H1 (cell line): ENCODE measurements at regions not wholly inside any gene's neighbourhood (a gene's known extent, or its start where the extent isn't known, plus 50 kb on each side); places are given as distances from the start of the nearest gene placed in this dataset.

Experiments used
- CTCF ChIA-PET: fragments of 300-600 bp; sonication (Branson Sonifier 250); formaldehyde crosslinking; loops from one replicate; lab custom pipeline; 2021; ENCODE audit not compliant: partially characterized antibody; lab: Charles Lee
- POLR2A ChIA-PET: fragments of 300-600 bp; sonication (Branson Sonifier 250); formaldehyde crosslinking; loops from one replicate; lab custom pipeline; 2021; ENCODE audit warnings: inconsistent platforms; ENCODE audit not compliant: partially characterized antibody; lab: Charles Lee
- DNase-seq, 2 experiments: peaks; one replicate each; pipeline versions ENCODE4 v3.0.0 to v3.0.0-alpha.2; 2010 to 2022; ENCODE audit warnings: low spot score in 2 of 2, low read depth in 1 of 2, mixed read lengths in 1 of 2
- FAIRE-seq: peaks from 2 replicates; lab custom pipeline; 2011; peaks lifted over from hg19 to GRCh38; lab: Jason Lieb, UNC
- H2AFZ ChIP-seq: 2 replicates; pipeline ENCODE4 v1.8.1; 2012; ENCODE audit warnings: low read length, inconsistent platforms
- H2AK5ac ChIP-seq: 2 replicates; pipeline ENCODE4 v1.6.1; 2013; ENCODE audit warnings: low read depth, low read length
- H2BK120ac ChIP-seq: replicated peaks from 2 replicates; pipeline ENCODE3; 2013; ENCODE audit warnings: low read depth, low read length, inconsistent platforms
- H2BK12ac ChIP-seq: 2 replicates; pipeline ENCODE4 v1.6.1; 2013; ENCODE audit warnings: low read depth, low read length
- H2BK15ac ChIP-seq: 2 replicates; pipeline ENCODE4 v1.6.1; 2013; ENCODE audit warnings: low read length
- H2BK20ac ChIP-seq: 2 replicates; pipeline ENCODE4 v1.6.1; 2013; ENCODE audit warnings: low read length
- H2BK5ac ChIP-seq: 2 replicates; pipeline ENCODE4 v1.6.1; 2013; ENCODE audit warnings: low read depth, low read length
- H3K14ac ChIP-seq: 2 replicates; pipeline ENCODE4 v1.6.1; 2013; ENCODE audit warnings: inconsistent platforms; ENCODE audit not compliant: insufficient read length
- H3K18ac ChIP-seq: 2 replicates; pipeline ENCODE4 v1.6.1; 2013; ENCODE audit warnings: low read length; ENCODE audit errors: extremely low read depth
- H3K23ac ChIP-seq: 2 replicates; pipeline ENCODE4 v1.6.1; 2013; ENCODE audit warnings: inconsistent platforms; ENCODE audit not compliant: insufficient read length
- H3K23me2 ChIP-seq: 2 replicates; pipeline ENCODE4 v1.6.1; 2013; ENCODE audit warnings: low read depth, low read length
- H3K27ac ChIP-seq: 2 replicates; pipeline ENCODE4 v1.6.1; 2011; ENCODE audit warnings: low read depth, low read length, inconsistent platforms
- H3K27me3 ChIP-seq, 4 experiments: replicated peaks in 1 of 4; 1 replicate in 1 of 4; 2 replicates in 3 of 4; pipeline versions ENCODE4 v1.6.1 to v1.8.1; 2011 to 2013; ENCODE audit warnings: low read length in 3 of 4, mild to moderate bottlenecking in 3 of 4, inconsistent platforms in 2 of 4, mixed read lengths in 2 of 4, moderate library complexity in 1 of 4; ENCODE audit not compliant: control insufficient read depth in 3 of 4, insufficient read depth in 3 of 4; ENCODE audit errors: extremely low read depth in 1 of 4
- H3K36me3 ChIP-seq, 4 experiments: 2 replicates each; pipeline versions ENCODE4 v1.6.1 to v1.8.1; 2011 to 2013; ENCODE audit warnings: mild to moderate bottlenecking in 4 of 4, low read length in 3 of 4, moderate library complexity in 2 of 4, control low read depth in 1 of 4, inconsistent platforms in 1 of 4; ENCODE audit not compliant: insufficient read depth in 4 of 4, control insufficient read depth in 2 of 4
- H3K4ac ChIP-seq: replicated peaks from 2 replicates; pipeline ENCODE3; 2013; ENCODE audit warnings: low read length, low read depth, mixed read lengths, inconsistent platforms; ENCODE audit not compliant: insufficient read length
- H3K4me1 ChIP-seq, 4 experiments: replicated peaks in 1 of 4; 1 replicate in 1 of 4; 2 replicates in 3 of 4; pipeline versions ENCODE4 v1.6.1 to v1.8.1; 2011 to 2013; ENCODE audit warnings: low read length in 3 of 4, inconsistent platforms in 2 of 4, mixed read lengths in 1 of 4; ENCODE audit not compliant: insufficient read depth in 4 of 4, control insufficient read depth in 3 of 4
- H3K4me2 ChIP-seq, 2 experiments: 2 replicates each; pipeline versions ENCODE4 v1.6.1 to v1.8.1; 2011 to 2013; ENCODE audit warnings: low read depth in 2 of 2, low read length in 2 of 2, control low read depth in 1 of 2, inconsistent platforms in 1 of 2, mild to moderate bottlenecking in 1 of 2; ENCODE audit not compliant: insufficient read depth in 1 of 2
- H3K4me3 ChIP-seq, 4 experiments: fragments of 200-600, 300-600 bp in 1 of 4; sonication (generic), shearing (Covaris generic), sonication (Bioruptor Twin) in 1 of 4; 2 replicates each; pipeline versions ENCODE4 v1.5.1 to v1.8.1; 2011 to 2016; ENCODE audit warnings: low read length in 4 of 4, low read depth in 3 of 4, control low read depth in 2 of 4, inconsistent platforms in 2 of 4, mild to moderate bottlenecking in 2 of 4, mixed read lengths in 1 of 4, moderate library complexity in 1 of 4; ENCODE audit not compliant: insufficient read depth in 2 of 4; ENCODE audit errors: extremely low read depth in 1 of 4
- H3K56ac ChIP-seq: replicated peaks from 2 replicates; pipeline ENCODE3; 2013; ENCODE audit warnings: low read depth, mild to moderate bottlenecking, mixed read lengths, low read length, inconsistent platforms; ENCODE audit not compliant: insufficient read length
- H3K79me1 ChIP-seq: 2 replicates; pipeline ENCODE4 v1.6.1; 2013; ENCODE audit warnings: low read depth, low read length, control low read depth
- H3K79me2 ChIP-seq, 2 experiments: 2 replicates each; pipeline versions ENCODE4 v1.6.1 to v1.8.1; 2012 to 2013; ENCODE audit warnings: low read length in 2 of 2, mild to moderate bottlenecking in 2 of 2, inconsistent platforms in 1 of 2; ENCODE audit not compliant: insufficient read depth in 2 of 2, control insufficient read depth in 1 of 2
- H3K9ac ChIP-seq, 4 experiments: replicated peaks in 1 of 4; 1 replicate in 1 of 4; 2 replicates in 3 of 4; pipeline versions ENCODE4 v1.6.1 to v1.8.1; 2011 to 2013; ENCODE audit warnings: low read depth in 3 of 4, low read length in 3 of 4, control low read depth in 2 of 4, mild to moderate bottlenecking in 2 of 4, moderate library complexity in 2 of 4, inconsistent platforms in 1 of 4; ENCODE audit errors: extremely low read depth in 1 of 4
- H3K9me3 ChIP-seq, 2 experiments: 2 replicates each; pipeline versions ENCODE4 v1.6.1 to v1.8.1; 2012 to 2013; ENCODE audit warnings: mild to moderate bottlenecking in 2 of 2, moderate library complexity in 2 of 2, control low read depth in 1 of 2, inconsistent platforms in 1 of 2, low read depth in 1 of 2, low read length in 1 of 2, mixed read lengths in 1 of 2; ENCODE audit not compliant: insufficient read depth in 2 of 2
- H4K20me1 ChIP-seq, 2 experiments: replicated peaks in 1 of 2; 2 replicates each; pipeline versions ENCODE3 to v1.8.1; 2011 to 2013; ENCODE audit warnings: inconsistent platforms in 2 of 2, low read length in 2 of 2, mild to moderate bottlenecking in 1 of 2; ENCODE audit not compliant: insufficient read depth in 2 of 2, control insufficient read depth in 1 of 2
- H4K5ac ChIP-seq: 2 replicates; pipeline ENCODE4 v1.6.1; 2013; ENCODE audit warnings: low read length, low read depth, mixed read lengths, inconsistent platforms; ENCODE audit not compliant: insufficient read length
- H4K8ac ChIP-seq: 2 replicates; pipeline ENCODE4 v1.8.0; 2013; ENCODE audit warnings: mild to moderate bottlenecking, moderate library complexity, low read length, inconsistent platforms; ENCODE audit not compliant: insufficient read depth; ENCODE audit errors: extremely low read depth
- H4K91ac ChIP-seq: replicated peaks from 2 replicates; pipeline ENCODE3; 2013; ENCODE audit warnings: low read length, mixed read lengths, inconsistent platforms; ENCODE audit not compliant: insufficient read length
- BRCA1 ChIP-seq: IDR thresholded peaks from 2 replicates; pipeline ENCODE4 v1.6.1; 2012; ENCODE audit warnings: low read depth, low read length, improper control_type of control experiment
- CBX8 ChIP-seq: fragments of 300-800, 300-1000 bp; sonication (generic); IDR thresholded peaks from 2 replicates; pipeline ENCODE4 v1.7.1; 2016; ENCODE audit warnings: low read depth, low read length, borderline replicate concordance
- CHD2 ChIP-seq: IDR thresholded peaks from 2 replicates; pipeline ENCODE4 v1.6.1; 2012; ENCODE audit warnings: low read length, improper control_type of control experiment
- CTBP2 ChIP-seq: IDR thresholded peaks from 2 replicates; pipeline ENCODE4 v1.7.0; 2011; ENCODE audit warnings: borderline replicate concordance, mild to moderate bottlenecking, moderate library complexity, mixed read lengths, low read length; ENCODE audit not compliant: insufficient read depth, insufficient read length
- E2F6 ChIP-seq: IDR thresholded peaks from 2 replicates; pipeline ENCODE4 v1.6.1; 2012; ENCODE audit warnings: inconsistent platforms
- EP300 ChIP-seq, 2 experiments: IDR thresholded peaks; 1 replicate in 1 of 2; 2 replicates in 1 of 2; pipeline ENCODE4 v1.6.1; 2011 to 2012; ENCODE audit warnings: low read depth in 2 of 2, low read length in 2 of 2, mild to moderate bottlenecking in 2 of 2, borderline replicate concordance in 1 of 2, inconsistent platforms in 1 of 2, moderate library complexity in 1 of 2
- HDAC2 ChIP-seq, 2 experiments: fragments of 300-600 bp in 1 of 2; sonication (generic) in 1 of 2; IDR thresholded peaks; 2 replicates each; pipeline ENCODE4 v1.6.1; 2011 to 2012; ENCODE audit warnings: low read depth in 2 of 2, low read length in 2 of 2, mild to moderate bottlenecking in 2 of 2, moderate library complexity in 2 of 2, borderline replicate concordance in 1 of 2, inconsistent platforms in 1 of 2
- KDM4A ChIP-seq: IDR thresholded peaks from one replicate; pipeline ENCODE4 v1.7.1; 2012; ENCODE audit warnings: low read depth, mild to moderate bottlenecking, moderate library complexity, low read length, inconsistent platforms; ENCODE audit not compliant: severe bottlenecking
- RAD21 ChIP-seq, 2 experiments: IDR thresholded peaks in 1 of 2; conservative IDR thresholded peaks in 1 of 2; 2 replicates each; pipeline ENCODE4 v1.6.1; 2011; ENCODE audit warnings: low read depth in 2 of 2, low read length in 2 of 2, improper control_type of control experiment in 1 of 2, inconsistent platforms in 1 of 2, mild to moderate bottlenecking in 1 of 2, moderate library complexity in 1 of 2
- SIRT6 ChIP-seq: IDR thresholded peaks from one replicate; pipeline ENCODE4 v1.7.1; 2012; ENCODE audit warnings: low read length, inconsistent platforms
- SIX5 ChIP-seq: IDR thresholded peaks from 2 replicates; pipeline ENCODE4 v1.6.1; 2011; ENCODE audit warnings: mild to moderate bottlenecking, low read depth, low read length
- SP4 ChIP-seq: IDR thresholded peaks from 2 replicates; pipeline ENCODE4 v1.6.1; 2012; ENCODE audit warnings: low read length, inconsistent platforms
- TAF7 ChIP-seq: optimal IDR thresholded peaks from 2 replicates; pipeline ENCODE3; 2011; ENCODE audit warnings: low read depth, mild to moderate bottlenecking, inconsistent platforms, low read length, moderate library complexity, borderline replicate concordance
- WGBS, 2 experiments: shearing (Covaris generic) in 1 of 2; methylation state at CpG; one replicate each; pipeline versions ENCODE4 v1.1.6 to v1.1.7; 2013 to 2015; ENCODE audit warnings: low lambda C conversion rate in 2 of 2, mixed read lengths in 2 of 2, inconsistent platforms in 1 of 2, low coverage in 1 of 2, missing lambda C conversion rate in 1 of 2; ENCODE audit not compliant: insufficient replicate concordance in 2 of 2, insufficient coverage in 1 of 2, insufficient read length in 1 of 2; ENCODE audit errors: extremely low coverage in 1 of 2, missing lambda C conversion rate in 1 of 2; 5-methylcytosine and 5-hydroxymethylcytosine counted together

GRCh38 chr2:11974573-11974972, 228.1 kb downstream of the LPIN1 start:
- Histone ChIP-seq H3K9ac (no peak overlapping the region), H4K8ac (no peak overlapping the region), H3K79me1 (no peaks in the 10 kb centered on the region), H3K79me2 (no peaks in the 10 kb centered on the region), H3K4ac (no peak overlapping the region), H3K23me2 (no peaks in the 10 kb centered on the region), H3K18ac (no peak overlapping the region), H2BK12ac (no peak overlapping the region), H2BK15ac (no peak overlapping the region), H2BK5ac (no peak overlapping the region), H3K4me3 (no peak overlapping the region), H4K5ac (no peak overlapping the region), H3K9me3 (no peaks in the 10 kb centered on the region), H4K91ac (no peak overlapping the region), H2AK5ac (no peak overlapping the region), H4K20me1 (peaks cover 0 to 1% of the 10 kb centered on the region in 2 experiments), H3K27me3 (no peaks in the 10 kb centered on the region), H3K27ac (no peak overlapping the region), H2BK20ac (no peak overlapping the region), H3K4me1 (peaks cover 0 to 2% (median 0%) of the 10 kb centered on the region in 4 experiments; a peak in 1 of 7 replicates), H3K36me3 (no peaks in the 10 kb centered on the region), H3K23ac (no peak overlapping the region), H3K4me2 (no peak overlapping the region), H3K14ac (no peak overlapping the region), H3K56ac (no peak overlapping the region), H2BK120ac (no peak overlapping the region), H2AFZ (no peak overlapping the region)
- POLR2A ChIA-PET, result no interaction called here
- WGBS, 2 experiments, result 0% methylated on average over 1 of the region's 1 CpG; no CpG with 5 or more reads in 1 of the 2 experiments
- CTCF ChIA-PET, result interaction anchor here (0.6 to 1.0 kb wide), 2 partner anchors 7 to 125 kb away, joined by 4 read pairs; no protein-coding TSS in a partner anchor
- TF ChIP-seq TAF7, result no peak
- no peak for TF ChIP-seq E2F6
- no peak for TF ChIP-seq KDM4A
- TF ChIP-seq SIX5, result no peak
- TF ChIP-seq HDAC2 (IDR thresholded peaks at IDR 0.05; ENCODE audit: borderline replicate concordance in 1 of 2, low read depth in 2 of 2, low read length in 2 of 2), result no peak
- no peak for TF ChIP-seq CHD2
- TF ChIP-seq CBX8, result no peak
- TF ChIP-seq BRCA1, result no peak
- no peak for TF ChIP-seq EP300 (IDR thresholded peaks at IDR 0.05; ENCODE audit: borderline replicate concordance in 1 of 2, low read depth in 2 of 2, low read length in 2 of 2)
- no peak for TF ChIP-seq SIRT6
- TF ChIP-seq SP4, result no peak
- TF ChIP-seq CTBP2, result no peak
- no peak for TF ChIP-seq RAD21 (IDR thresholded peaks at IDR 0.05 in 1 of 2, conservative IDR thresholded peaks at IDR 0.05 in 1 of 2; ENCODE audit: low read depth in 2 of 2, low read length in 2 of 2)
- FAIRE-seq (no peak), DNase-seq (no peak)
